GM18868 (cell line): ENCODE measurements at regions not wholly inside any gene's neighbourhood (a gene's known extent, or its start where the extent isn't known, plus 50 kb on each side); places are given as distances from the start of the nearest gene placed in this dataset.
A peak's percentile ranks its signal among the peaks of the same experiment; 100 is the strongest.
"Not testable (repeated sequence)": the region's sequence is repeated elsewhere in the genome, so short reads cannot be mapped to it uniquely, and the experiment has no call there.

Experiments
- ATAC-seq: cut with Tn5 transposase; IDR thresholded peaks from one replicate; pipeline ENCODE4 v1.9.1; 2021; ENCODE audit warnings: mild to moderate bottlenecking, moderate library complexity; ENCODE audit not compliant: unreplicated experiment

DNA sequence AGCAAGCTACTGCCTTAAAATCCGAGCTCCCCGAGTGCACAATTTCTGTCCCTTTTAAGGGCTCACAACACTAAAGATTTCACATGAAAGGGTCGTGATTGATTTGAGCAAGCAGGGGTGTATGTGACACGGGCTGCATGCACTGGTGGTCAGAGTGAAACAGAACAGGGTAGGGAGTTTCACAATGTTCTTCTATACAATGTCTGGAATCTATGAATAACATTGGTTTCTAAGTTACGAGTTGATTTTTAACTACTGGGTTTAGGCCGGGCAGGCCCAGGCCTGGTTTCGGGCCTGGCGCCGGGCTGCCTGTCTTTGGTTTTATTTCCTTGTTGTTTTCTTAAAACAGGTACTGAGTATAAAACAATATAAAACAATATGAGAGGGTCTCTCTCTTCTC, 199.9 kb upstream of the CHORDC1 start:
- ATAC-seq = not testable (repeated sequence)

DNA sequence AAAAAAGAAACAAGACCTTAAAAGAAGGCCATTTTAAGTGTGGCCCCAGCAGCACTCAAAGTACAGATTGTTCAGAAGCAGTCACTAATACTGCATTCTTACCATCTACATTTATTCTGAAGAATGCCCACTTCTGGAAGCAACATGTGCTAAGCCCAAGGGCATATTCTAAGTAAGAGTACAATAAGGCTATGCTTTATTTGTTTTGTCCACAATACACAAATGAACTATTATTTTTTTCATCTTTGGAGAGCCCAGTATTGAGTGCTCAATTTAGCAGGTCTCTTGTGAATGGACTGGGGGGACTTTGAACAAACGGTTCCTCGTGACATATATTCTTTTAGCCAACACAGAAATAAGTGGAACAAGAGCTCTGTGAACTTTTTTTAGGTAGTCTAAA, 191.4 kb upstream of the CHORDC1 start:
- no peak for ATAC-seq

DNA sequence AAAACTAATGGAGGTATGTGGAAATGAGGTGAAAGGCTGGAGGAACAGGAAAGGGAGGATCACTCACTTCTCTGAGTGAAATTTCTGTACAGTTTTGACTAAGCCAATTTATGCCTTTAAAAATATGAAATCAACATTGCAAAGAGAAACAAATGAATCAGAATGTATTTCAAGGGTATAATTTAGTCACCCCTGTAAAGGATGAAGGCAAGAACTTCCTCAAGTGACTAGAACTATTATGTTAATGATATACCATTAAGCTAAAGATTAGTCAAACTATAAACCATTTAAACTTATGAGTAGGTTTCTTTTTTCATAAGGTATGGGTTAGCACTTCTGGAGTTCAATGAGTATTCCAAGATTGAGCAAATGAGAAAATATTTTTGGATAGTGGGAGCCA, 184.5 kb upstream of the CHORDC1 start:
- no peak for ATAC-seq

DNA sequence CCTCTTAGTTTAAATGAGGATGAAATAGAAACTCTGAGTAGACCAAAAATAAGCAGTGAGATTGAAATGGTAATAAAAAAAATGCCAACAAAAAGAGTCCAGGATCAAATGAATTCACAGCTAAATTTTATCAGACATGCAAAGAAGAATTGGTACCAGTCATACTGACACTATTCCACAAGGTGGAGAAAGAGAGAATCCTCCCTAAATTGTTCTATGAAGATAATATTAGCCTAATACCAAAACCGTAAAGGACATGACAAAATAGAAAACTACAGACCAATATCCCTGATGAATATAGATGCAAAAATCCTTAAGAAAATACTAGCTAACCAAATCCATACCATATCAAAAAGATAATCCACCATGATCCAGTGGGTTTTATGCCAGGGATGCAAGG, 169.8 kb upstream of the CHORDC1 start:
- ATAC-seq = no peak

DNA sequence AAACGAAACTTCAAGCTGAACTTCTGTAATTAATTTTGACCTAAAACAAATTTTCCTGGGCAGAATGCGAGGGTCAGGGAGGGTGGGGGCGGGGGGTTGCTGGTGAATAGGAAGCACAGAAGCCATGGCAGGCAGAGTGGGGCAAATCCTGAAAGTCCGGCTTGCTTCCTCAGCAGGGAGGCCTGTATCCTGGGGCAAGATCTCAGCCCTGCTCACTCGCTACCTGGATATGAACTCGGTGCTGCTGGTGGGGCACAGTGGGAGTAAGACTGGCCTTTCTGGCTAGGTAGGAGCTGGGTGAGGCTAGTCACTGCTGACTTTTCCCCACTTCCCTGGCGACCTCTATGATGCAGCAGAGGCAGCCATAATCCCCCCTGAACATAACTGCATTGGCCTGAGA, 168.9 kb upstream of the CHORDC1 start:
- no peak for ATAC-seq

DNA sequence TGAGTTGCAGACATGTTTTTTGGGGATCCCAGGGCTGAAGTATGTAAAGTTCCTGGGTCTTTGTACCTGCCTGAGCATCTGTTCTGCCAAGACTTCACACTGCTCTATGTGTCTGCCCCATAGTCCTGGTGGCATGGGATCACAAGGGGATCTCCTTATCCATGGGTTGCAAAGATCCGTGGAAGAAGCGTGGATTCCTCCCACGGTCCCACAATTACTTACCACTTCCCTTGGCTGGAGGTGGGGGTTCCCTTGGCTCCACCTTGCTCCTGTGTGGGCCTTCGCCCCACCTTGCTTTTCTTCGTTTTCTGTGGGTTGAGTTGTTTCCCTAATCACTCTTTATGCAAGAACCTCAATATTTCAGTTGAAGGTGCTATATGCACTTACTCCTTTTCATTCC, 157.4 kb upstream of the CHORDC1 start:
- ATAC-seq = no peak

DNA sequence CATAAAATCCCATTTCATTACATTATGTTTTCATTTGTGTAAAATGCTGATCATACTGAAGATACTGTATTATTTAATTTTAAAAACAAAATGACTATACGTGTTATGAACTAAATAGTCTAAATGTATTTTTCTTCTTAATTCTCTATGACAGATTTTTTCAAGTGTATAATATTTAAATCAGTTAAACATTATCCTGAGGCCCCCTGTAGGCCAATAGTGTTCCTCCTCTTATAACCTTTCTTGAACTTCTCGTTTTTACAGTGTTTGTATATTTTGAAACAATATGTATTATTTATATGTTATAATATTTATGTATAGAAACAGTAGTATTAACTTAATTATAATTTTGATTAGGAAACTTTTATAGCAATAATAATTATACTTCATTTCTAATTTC, 151.1 kb upstream of the CHORDC1 start:
- ATAC-seq = no peak

DNA sequence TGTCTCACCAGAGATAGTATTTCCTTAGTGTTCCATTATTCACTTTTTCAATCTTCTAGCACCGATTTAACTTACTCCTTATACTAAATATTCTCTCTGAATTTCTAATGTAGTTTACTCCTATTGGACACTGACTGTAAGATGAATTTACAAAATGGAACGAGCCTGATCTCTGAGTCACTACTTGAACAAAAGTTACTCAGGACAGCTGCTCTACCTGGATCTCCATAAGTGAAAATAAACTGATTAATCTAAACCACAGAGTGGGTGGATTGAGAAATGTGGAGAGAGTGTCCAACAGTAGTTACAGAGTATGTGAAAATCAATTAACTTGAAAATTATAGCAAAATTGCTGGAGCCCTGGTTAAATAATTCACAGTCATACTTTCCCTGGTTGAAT, 141.7 kb upstream of the CHORDC1 start:
- no peak for ATAC-seq

DNA sequence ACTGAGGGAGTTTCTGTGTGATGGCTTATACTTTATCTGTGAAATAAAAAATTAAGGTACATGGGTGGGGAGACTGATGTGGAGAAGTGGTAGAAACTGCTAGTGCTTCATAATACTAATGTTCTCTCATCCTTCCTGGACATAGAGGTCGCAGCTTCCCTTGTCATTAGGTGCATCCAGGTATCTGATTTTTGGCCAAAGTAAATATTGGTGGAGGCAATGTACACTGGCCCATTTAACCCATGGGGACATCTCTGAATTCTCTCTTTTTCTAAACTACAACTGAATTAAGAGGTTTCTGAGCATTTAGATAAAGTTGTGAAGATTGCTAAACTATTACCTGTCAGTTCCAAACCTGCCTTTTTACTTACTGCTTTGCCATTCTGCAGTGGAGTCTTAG, 140.9 kb upstream of the CHORDC1 start:
- ATAC-seq = no peak

DNA sequence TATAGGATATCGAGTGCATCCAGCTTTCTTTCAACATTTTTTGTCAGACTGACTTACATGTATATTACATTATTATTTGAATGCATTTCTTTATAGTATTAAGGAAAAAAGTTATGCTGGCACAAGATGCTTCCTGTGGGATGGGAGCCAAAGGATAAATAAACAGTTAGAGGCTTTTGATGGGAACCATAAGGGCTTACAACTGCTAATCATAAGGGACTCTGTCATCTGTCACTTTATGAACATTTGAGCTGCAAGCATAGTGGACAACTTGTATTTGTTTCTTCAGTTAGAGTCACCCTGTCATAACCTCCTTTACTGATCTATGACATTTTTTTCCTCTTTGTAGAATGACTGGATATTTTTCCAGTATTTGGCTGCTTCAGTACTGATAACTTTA, 132.4 kb upstream of the CHORDC1 start:
- no peak for ATAC-seq

DNA sequence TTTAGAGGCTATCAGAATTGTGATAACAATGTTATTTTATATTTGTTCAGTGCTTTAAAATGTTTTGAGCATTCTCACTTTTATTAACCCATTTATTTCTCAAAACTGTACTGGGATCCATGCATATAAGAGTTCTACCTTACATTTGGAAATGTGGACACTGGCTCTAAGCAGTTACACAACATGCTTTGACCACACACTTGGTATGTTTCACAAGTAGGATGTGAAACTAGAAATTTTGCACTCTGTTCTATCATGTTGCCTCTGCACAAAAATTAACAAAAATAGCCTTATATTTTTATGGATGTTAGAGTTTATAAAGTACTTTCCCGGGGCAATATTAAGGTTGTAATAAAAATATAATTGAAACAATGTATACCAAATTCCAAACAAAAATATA, 126.9 kb upstream of the CHORDC1 start:
- ATAC-seq = no peak

DNA sequence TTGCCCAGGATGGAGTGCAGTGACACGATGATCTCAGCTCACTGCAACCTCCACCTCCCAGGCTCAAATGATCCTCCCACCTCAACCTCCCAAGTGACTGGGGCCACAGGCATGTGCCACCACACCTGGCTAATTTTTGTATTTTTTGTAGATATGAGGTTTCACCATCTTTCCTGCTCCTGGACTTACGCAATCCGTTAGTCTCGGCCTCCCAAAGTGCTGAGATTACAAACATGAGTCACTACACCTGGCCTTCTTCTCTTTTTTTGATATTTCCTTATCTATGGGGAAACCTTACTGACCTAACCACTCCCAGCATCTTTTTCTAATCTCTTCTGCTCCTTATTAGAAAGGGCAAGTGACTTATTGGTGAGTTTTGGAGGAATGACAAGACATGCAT, 121.7 kb upstream of the CHORDC1 start:
- no peak for ATAC-seq

DNA sequence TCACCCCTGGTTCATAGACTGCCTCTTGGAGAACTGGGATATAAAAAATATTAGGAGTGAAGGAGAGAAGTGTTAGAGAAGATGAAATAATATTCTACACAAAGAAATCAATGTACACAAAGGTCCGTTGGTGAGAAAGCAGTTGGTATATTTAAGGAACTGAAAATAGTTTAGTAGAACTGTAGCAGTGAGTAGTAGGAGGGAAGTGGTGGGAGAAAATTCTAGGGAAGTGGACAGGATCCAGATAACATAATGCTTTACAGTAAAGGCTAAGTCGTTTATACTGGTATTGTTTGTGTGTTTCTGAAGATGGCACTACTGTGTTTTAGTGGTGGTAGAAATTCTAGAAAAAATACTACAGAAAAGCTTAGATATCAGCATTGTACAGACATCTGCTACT, 120.8 kb upstream of the CHORDC1 start:
- ATAC-seq = no peak

DNA sequence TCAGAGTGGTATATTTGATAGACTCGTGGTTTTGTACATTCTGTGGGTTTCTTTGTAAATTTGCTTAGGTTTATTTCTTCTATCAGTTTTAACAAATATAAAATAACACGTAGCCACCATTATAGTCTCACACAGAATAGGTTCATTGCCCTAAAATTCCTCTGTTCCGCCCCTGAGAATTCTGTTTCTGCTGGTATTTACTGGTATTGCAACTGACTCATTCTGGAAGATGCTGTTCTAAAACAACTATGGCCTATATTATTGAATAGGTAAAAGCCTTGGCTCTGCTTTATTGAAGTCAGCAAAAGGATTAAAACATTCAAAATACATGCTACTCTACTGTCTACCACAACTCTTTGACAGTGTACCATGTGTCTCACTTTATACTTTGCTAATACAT, 119.1 kb upstream of the CHORDC1 start:
- no peak for ATAC-seq

DNA sequence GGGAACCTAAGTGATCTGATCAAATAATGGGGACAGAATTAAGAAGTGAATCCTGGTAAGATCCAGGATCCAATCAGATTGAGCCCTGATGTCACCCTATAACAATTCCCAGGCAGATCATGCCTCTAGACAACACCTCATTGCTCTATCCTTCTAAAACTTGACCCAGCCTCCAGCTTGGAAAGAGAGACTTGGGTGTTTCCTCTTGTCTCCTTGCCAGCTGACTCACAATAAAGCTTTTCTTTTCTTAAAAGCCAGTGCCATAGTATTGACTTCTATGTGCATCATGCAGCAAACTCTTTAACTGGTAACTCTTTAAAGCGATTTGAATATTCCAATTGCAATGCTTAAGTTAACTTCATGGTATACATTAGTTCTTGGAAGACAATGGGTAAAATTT, 109.6 kb upstream of the CHORDC1 start:
- no peak for ATAC-seq

DNA sequence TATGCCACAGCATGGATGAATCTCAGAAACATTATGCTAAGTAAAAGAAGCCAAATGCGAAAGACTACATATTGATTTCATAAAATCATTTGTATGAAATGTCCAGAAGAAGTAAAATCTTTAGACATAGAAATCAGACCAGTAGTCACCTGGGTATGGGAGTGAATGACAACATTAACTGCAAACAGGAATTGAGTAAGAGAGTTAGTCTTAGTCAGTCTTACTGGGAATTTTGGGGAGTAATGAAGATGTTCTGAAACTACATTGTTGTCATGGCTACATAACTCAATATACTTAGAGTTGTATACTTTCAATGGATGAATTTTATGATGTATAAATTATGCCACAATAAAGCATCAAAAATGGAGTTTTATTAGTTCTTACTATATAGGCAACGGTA, 107.8 kb upstream of the CHORDC1 start:
- no peak for ATAC-seq

DNA sequence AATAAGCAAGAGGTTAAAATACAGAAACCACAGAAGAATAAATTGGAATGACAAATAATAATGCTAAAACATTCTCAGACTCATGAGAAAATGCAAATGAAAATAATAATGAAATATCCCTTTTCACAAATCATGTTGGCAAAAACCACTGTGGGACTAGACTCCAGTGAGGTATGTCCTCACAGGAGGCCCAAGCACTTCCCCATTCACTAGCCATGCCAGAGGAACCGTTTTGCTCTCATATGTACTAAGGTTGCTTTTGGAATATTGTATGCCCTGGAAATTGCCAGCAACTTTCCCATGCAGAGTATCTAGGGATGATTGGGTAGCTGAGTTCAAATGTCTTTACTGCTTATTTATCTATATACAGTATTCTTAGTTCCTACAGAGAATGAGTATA, 106.2 kb upstream of the CHORDC1 start:
- no peak for ATAC-seq

DNA sequence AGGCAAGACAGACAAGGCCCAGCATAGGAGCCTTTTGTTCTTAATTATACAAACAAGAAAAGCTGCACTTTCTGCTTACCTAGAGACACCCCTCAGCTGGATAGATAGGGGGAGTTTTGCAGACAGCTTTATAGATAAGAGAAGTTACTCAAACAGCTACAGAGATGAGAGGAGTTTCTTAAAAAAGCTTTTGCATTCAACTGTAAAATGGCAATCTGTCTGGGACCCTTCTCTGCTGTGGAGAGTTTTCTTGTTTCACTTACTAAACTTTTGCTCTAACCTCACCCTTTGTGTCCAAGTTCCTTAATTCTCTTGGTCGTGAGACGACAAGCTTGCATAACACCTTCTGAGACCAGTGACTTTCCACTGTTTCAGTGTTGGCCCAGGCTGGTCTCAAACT, 103.8 kb upstream of the CHORDC1 start:
- ATAC-seq = peak; percentile 80

DNA sequence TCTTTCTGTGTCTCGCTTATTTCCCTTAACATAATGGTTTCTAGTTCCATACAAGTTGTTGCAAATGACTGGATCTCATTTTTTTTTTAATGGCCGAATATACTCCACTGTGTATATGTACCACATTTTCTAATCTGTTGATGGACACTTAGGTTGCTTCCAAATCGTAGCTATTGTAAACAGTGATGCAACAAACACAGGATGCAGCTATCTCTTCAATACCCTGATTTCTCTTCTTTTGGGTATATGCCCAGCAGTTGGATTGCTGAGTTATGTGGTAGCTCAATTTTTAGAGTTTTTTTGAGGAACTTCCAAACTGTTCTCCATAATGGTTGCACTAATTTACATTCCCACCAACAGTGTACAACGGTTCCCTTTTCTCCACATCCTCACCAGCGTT, 100.4 kb upstream of the CHORDC1 start:
- ATAC-seq = no peak

DNA sequence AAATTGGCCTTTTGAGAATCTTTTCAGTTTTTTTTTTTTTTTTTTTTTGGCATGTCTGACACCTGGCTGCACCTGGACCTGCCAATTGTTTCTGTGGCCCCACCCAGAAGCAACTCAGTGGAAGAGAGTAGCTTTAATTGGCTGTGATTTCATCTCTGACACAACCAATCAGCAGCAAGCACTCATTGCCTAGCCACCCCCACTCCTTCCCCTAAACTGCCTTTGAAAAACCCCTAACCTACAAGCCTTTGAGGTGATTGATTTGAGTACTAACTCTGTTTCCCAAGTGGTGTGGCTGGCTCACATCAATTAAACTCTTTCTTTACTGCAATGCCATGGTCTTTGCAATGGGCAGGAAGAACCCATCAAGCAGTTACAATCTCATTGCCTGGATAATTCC, 98.2 kb upstream of the CHORDC1 start:
- peak; percentile 85 for ATAC-seq

DNA sequence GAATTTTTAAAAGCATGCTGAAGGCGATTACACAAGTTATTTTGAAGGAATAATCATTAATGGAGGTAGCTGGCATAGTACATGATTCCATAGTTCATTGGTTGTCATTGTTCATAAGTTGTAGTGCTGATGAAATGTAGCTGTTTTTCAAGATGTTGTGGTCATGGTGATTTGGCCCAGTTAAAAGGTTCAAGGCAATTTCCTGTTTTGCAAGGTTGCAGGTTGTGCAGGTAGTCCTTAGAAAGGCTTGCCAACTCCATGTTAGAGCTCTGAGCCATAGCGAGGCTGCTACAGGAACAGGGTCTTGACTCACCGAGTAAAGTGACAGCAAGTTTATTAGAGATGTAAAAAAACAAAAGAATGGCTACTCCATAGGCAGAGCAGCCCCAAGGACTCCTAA, 95.8 kb upstream of the CHORDC1 start:
- no peak for ATAC-seq

DNA sequence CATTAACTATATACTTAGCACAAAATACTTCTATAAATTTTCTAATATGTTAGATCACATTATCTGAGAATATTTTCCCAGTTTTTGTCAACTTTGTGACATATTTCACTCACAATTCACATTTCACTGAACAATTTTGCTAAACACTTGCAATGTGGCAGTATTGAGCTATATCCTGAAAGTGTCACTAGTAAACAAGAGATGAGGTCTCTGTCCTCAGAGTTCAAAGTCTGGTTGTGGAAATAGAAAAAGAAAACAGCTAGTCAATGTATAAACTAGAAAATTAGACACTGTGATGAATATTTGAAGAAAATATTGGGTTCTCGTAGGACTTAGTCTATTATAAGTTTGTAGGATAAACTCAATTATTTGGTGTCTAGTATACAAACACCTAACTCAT, 87.4 kb upstream of the CHORDC1 start:
- ATAC-seq = no peak

DNA sequence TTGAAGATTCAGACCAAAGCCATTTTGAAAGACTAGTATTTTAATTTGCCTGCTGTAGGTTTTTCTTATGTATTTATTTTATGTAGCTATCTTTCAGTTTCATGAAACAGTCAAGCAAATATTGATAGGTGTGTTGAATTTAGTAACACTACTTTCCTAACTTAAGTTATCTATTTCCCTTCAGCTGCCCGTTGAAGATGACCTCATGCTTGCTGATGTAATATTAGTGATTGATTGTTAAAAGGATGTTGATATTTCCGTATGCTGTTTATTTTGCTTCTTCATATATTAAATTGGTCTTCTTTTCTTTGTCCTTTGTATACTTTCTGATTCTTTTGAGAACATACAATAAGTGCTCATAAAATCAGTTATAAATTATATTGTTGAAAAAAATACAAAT, 86.8 kb upstream of the CHORDC1 start:
- no peak for ATAC-seq

DNA sequence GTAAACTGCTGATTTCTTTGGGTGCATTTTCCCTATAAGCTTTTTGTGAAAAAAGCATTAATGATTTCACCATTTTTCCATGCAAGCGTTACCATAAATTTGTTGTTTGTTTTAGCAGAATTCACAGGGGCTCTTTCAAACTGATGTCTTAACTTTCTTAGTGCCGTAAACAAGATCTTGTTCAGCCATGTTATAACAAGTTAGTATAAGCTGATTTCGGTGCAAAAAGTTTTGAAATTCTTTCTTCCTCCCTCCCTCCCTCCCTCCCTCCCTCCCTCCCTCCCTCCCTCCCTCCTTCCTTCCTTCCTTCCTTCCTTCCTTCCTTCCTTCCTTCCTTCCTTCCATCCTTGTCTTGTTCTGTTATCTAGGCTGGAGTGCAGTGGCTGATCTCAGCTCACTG, 71.7 kb upstream of the CHORDC1 start:
- ATAC-seq = no peak
